WTC11 (cell line): ENCODE measurements at regions not wholly inside any gene's neighbourhood (a gene's known extent, or its start where the extent isn't known, plus 50 kb on each side); places are given as distances from the start of the nearest gene placed in this dataset.

Experiments used
- ATF3 ChIP-seq: sonication (generic); formaldehyde crosslinking; conservative IDR thresholded peaks from 2 replicates; pipeline ENCODE4 v1.8.1; 2022; ENCODE audit warnings: mild to moderate bottlenecking, missing genetic modification reagents
- ATF6 ChIP-seq: sonication (generic); formaldehyde crosslinking; IDR thresholded peaks from 2 replicates; pipeline ENCODE4 v1.8.1; 2023; ENCODE audit warnings: mild to moderate bottlenecking, missing genetic modification reagents
- CREM ChIP-seq: sonication (generic); formaldehyde crosslinking; IDR thresholded peaks from 2 replicates; pipeline ENCODE4 v1.8.1; 2022; ENCODE audit warnings: mild to moderate bottlenecking, missing genetic modification reagents, moderate library complexity
- CTCF ChIP-seq: fragments of 200-600 bp; IDR thresholded peaks from 2 replicates; pipeline ENCODE4 v1.8.0; 2022; ENCODE audit warnings: antibody characterized with exemption
- ESRRA ChIP-seq: sonication (generic); formaldehyde crosslinking; IDR thresholded peaks from 2 replicates; pipeline ENCODE4 v1.8.1; 2022; ENCODE audit warnings: mild to moderate bottlenecking, missing genetic modification reagents, borderline replicate concordance
- FOXP1 ChIP-seq: sonication (generic); formaldehyde crosslinking; IDR thresholded peaks from 2 replicates; pipeline ENCODE4 v1.8.0; 2022; ENCODE audit warnings: missing genetic modification reagents, mild to moderate bottlenecking, moderate library complexity, borderline replicate concordance
- ZNF512 ChIP-seq: sonication (generic); formaldehyde crosslinking; IDR thresholded peaks from 2 replicates; pipeline ENCODE4 v1.8.1; 2022; ENCODE audit warnings: missing genetic modification reagents, borderline replicate concordance

DNA sequence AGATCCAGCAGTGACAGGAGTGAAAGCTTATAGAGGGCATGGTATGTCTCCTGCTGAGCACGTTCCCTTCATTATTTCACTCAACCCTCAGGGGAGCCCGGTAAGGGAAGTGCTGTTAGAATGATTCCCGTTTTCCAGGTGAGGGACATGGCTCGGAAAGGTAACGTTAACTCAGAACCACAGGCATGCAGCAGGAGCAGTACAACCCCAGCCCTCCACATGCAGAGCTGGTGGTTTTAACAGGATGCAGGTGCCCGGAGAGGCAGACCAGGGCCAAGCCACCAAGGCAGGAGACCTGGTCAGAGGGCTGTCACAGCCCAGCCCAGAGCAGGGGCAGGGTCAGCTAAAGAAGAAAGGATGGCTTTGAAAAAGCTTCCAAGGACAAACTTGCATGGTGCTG, 268.5 kb downstream of the SH3BP4 start:
- no peak for TF ChIP-seq CTCF
- TF ChIP-seq ZNF512 (CRISPR knock-in tag) = no peak
- no peak for TF ChIP-seq ATF6 (CRISPR knock-in tag)
- TF ChIP-seq CREM (CRISPR knock-in tag) = no peak
- no peak for TF ChIP-seq ATF3 (CRISPR knock-in tag)
- TF ChIP-seq ESRRA = no peak
- no peak for TF ChIP-seq FOXP1 (CRISPR knock-in tag)
